ENCODE measurements at regions not wholly inside any gene's neighbourhood (a gene's known extent, or its start where the extent isn't known, plus 50 kb on each side); places are given as distances from the start of the nearest gene placed in this dataset.

GRCh38 chr9:87034841-87035240 lies 87.5 kb upstream of the GAS1 start:
- TF ChIP-seq, protein P1, sequence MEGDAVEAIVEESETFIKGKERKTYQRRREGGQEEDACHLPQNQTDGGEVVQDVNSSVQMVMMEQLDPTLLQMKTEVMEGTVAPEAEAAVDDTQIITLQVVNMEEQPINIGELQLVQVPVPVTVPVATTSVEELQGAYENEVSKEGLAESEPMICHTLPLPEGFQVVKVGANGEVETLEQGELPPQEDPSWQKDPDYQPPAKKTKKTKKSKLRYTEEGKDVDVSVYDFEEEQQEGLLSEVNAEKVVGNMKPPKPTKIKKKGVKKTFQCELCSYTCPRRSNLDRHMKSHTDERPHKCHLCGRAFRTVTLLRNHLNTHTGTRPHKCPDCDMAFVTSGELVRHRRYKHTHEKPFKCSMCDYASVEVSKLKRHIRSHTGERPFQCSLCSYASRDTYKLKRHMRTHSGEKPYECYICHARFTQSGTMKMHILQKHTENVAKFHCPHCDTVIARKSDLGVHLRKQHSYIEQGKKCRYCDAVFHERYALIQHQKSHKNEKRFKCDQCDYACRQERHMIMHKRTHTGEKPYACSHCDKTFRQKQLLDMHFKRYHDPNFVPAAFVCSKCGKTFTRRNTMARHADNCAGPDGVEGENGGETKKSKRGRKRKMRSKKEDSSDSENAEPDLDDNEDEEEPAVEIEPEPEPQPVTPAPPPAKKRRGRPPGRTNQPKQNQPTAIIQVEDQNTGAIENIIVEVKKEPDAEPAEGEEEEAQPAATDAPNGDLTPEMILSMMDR (conservative IDR thresholded peaks at IDR 0.05; ENCODE audit: low read depth in 2 of 2): no peak
- TF ChIP-seq POLR2AphosphoS5 (IDR thresholded peaks at IDR 0.05; ENCODE audit: low read depth) (no peak), REST (IDR thresholded peaks at IDR 0.05; ENCODE audit: unreplicated experiment) (no peak), ZNF331 (CRISPR knock-in tag; IDR thresholded peaks at IDR 0.05; ENCODE audit: low read depth) (no peak), EZH2 (IDR thresholded peaks at IDR 0.05; ENCODE audit: low read depth, unreplicated experiment) (no peak), CREB1 (CRISPR knock-in tag; IDR thresholded peaks at IDR 0.05; ENCODE audit: low read depth) (no peak)
